ENCODE measurements at regions not wholly inside any gene's neighbourhood (a gene's known extent, or its start where the extent isn't known, plus 50 kb on each side); places are given as distances from the start of the nearest gene placed in this dataset.

DNA sequence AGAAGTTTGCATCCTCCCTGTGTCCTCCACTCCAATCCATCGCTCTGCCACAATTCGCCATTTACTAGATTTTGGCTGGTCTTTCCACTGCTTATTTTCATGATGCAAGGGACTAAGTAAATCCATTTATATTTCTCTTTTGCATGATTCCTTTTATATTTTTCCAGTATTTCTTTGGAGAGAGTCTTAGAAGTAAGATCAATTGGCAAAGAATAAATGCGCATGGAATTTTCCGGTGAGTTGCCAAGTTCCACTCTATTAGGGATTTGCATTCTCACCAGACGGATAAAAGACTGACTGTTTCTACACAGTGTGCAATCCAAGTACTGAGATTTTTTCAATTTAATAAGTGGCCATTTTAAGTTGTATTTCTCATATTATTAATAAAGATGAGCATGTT lies 91.7 kb upstream of the PHACTR3 start:
- H3K9me3 ChIP-seq (replicated peaks; ENCODE audit: control insufficient read depth, insufficient read depth, low read length): no peaks in the 10 kb centered on the region
- H3K9ac ChIP-seq (replicated peaks; ENCODE audit: extremely low read depth, insufficient read depth, low read length): no peak overlapping the region
- CTCF ChIA-PET: interaction anchor here (1.0 to 3.8 kb wide), 2 partner anchors 16 to 17 kb away, joined by 3 to 16 read pairs; no protein-coding TSS in a partner anchor
- H3K27me3 ChIP-seq (ENCODE audit: control insufficient read depth in 2 of 2, insufficient read depth in 2 of 2, low read length in 2 of 2): no peaks in the 10 kb centered on the region
- no peak for TF ChIP-seq JUN (IDR thresholded peaks at IDR 0.05; ENCODE audit: borderline replicate concordance, insufficient read depth, insufficient read length, low read depth)
- TF ChIP-seq MYC (IDR thresholded peaks at IDR 0.05; ENCODE audit: low read depth, low read length): no peak
- TF ChIP-seq, protein P1, sequence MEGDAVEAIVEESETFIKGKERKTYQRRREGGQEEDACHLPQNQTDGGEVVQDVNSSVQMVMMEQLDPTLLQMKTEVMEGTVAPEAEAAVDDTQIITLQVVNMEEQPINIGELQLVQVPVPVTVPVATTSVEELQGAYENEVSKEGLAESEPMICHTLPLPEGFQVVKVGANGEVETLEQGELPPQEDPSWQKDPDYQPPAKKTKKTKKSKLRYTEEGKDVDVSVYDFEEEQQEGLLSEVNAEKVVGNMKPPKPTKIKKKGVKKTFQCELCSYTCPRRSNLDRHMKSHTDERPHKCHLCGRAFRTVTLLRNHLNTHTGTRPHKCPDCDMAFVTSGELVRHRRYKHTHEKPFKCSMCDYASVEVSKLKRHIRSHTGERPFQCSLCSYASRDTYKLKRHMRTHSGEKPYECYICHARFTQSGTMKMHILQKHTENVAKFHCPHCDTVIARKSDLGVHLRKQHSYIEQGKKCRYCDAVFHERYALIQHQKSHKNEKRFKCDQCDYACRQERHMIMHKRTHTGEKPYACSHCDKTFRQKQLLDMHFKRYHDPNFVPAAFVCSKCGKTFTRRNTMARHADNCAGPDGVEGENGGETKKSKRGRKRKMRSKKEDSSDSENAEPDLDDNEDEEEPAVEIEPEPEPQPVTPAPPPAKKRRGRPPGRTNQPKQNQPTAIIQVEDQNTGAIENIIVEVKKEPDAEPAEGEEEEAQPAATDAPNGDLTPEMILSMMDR (IDR thresholded peaks at IDR 0.05; ENCODE audit: extremely low read depth in 1 of 2, insufficient read depth in 1 of 2, low read depth in 1 of 2, low read length in 2 of 2): no peak
- TF ChIP-seq POLR2A (IDR thresholded peaks at IDR 0.05; ENCODE audit: low read depth, low read length): no peak
- no peak for TF ChIP-seq GATA2 (IDR thresholded peaks at IDR 0.05; ENCODE audit: insufficient read depth, insufficient read length, low read depth, low read length)
- no peak for TF ChIP-seq POLR2AphosphoS5 (IDR thresholded peaks at IDR 0.05; ENCODE audit: insufficient read depth, low read depth, low read length)
- TF ChIP-seq FOS (IDR thresholded peaks at IDR 0.05; ENCODE audit: borderline replicate concordance, insufficient read depth, low read length): no peak
- no peak for TF ChIP-seq EZH2 (IDR thresholded peaks at IDR 0.05; ENCODE audit: borderline replicate concordance, low read depth, low read length, severe bottlenecking)
- TF ChIP-seq, protein P2, sequence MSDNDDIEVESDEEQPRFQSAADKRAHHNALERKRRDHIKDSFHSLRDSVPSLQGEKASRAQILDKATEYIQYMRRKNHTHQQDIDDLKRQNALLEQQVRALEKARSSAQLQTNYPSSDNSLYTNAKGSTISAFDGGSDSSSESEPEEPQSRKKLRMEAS (IDR thresholded peaks at IDR 0.05; ENCODE audit: insufficient read depth, insufficient read length): no peak
- no peaks in the 10 kb centered on the region for H3K9me1 ChIP-seq (replicated peaks; ENCODE audit: control insufficient read depth, extremely low read depth, insufficient read depth, low read length)
- no peak overlapping the region for H2AFZ ChIP-seq (ENCODE audit: low read depth, low read length)
- no peaks in the 10 kb centered on the region for H3K36me3 ChIP-seq (ENCODE audit: control insufficient read depth in 2 of 2, extremely low read depth in 1 of 2, insufficient read depth in 2 of 2, low read length in 2 of 2)
- H3K4me1 ChIP-seq (ENCODE audit: control insufficient read depth, extremely low read depth, insufficient read depth, low read length): no peaks in the 10 kb centered on the region
- FAIRE-seq (no peak), DNase-seq (ENCODE audit: low read depth, low spot score) (no peak)
- H4K20me1 ChIP-seq (replicated peaks; ENCODE audit: control insufficient read depth, extremely low read depth, insufficient read depth, low read length): no peaks in the 10 kb centered on the region
- H3K27ac ChIP-seq (ENCODE audit: insufficient read depth, low read depth, low read length): no peak overlapping the region
- no TSS peak for BruUV-seq (replicated peaks)
- POLR2A ChIA-PET: no interaction called here
- no peak overlapping the region for H3K4me2 ChIP-seq (ENCODE audit: insufficient read depth, low read length)
- H3K79me2 ChIP-seq (ENCODE audit: control insufficient read depth, insufficient read depth, low read length): no peaks in the 10 kb centered on the region
- dilution Hi-C loops (cut with MboI; ENCODE audit: extremely low pct_ligation_motif_present, low sequenced_read_pairs): no loop called here
- H3K4me3 ChIP-seq (replicated peaks in 1 of 3; ENCODE audit: insufficient read depth in 1 of 3, low read depth in 1 of 3, low read length in 3 of 3): no peak overlapping the region
- intact Hi-C loops (cut with micrococcal nuclease): no loop called here

Data from endothelial cell of umbilical vein (primary cell).